Stimulated activated naive CD8-positive, alpha-beta T cell treated with anti-CD3 and anti-CD28 coated beads, Interleukin-15, amount 100 ng/mL, for 72 hours (primary cell): ENCODE measurements at regions not wholly inside any gene's neighbourhood (a gene's known extent, or its start where the extent isn't known, plus 50 kb on each side); places are given as distances from the start of the nearest gene placed in this dataset.
A peak's percentile ranks its signal among the peaks of the same experiment; 100 is the strongest.
"Not testable (repeated sequence)": the region's sequence is repeated elsewhere in the genome, so short reads cannot be mapped to it uniquely, and the experiment has no call there.

Experiments
- ATAC-seq: fragments of 150-1000 bp; cut with Tn5 transposase; 2 replicates; pipeline ENCODE4 v1.10.0; 2021; ENCODE audit warnings: mild to moderate bottlenecking, moderate library complexity
- DNase-seq, 2 donors: peaks; one replicate each; pipeline ENCODE4 v3.0.0; 2021 to 2022
- H3K27ac Mint-ChIP-seq, 2 donors: one replicate each; pipeline ENCODE4 v1.8.0; 2022; ENCODE audit warnings: mild to moderate bottlenecking in 2 of 2, mixed read lengths in 2 of 2, moderate library complexity in 2 of 2
- H3K27me3 Mint-ChIP-seq: one replicate; pipeline ENCODE4 v1.8.0; 2022; ENCODE audit warnings: mixed read lengths
- H3K4me1 Mint-ChIP-seq: one replicate; pipeline ENCODE4 v1.8.0; 2022; ENCODE audit warnings: mild to moderate bottlenecking, mixed read lengths
- H3K4me3 Mint-ChIP-seq, 2 donors: one replicate each; pipeline ENCODE4 v1.8.0; 2022; ENCODE audit warnings: mild to moderate bottlenecking in 2 of 2, mixed read lengths in 2 of 2, moderate library complexity in 1 of 2
- H3K9me3 Mint-ChIP-seq, 2 donors: one replicate each; pipeline ENCODE4 v1.8.0; 2022; ENCODE audit warnings: mixed read lengths in 2 of 2

DNA sequence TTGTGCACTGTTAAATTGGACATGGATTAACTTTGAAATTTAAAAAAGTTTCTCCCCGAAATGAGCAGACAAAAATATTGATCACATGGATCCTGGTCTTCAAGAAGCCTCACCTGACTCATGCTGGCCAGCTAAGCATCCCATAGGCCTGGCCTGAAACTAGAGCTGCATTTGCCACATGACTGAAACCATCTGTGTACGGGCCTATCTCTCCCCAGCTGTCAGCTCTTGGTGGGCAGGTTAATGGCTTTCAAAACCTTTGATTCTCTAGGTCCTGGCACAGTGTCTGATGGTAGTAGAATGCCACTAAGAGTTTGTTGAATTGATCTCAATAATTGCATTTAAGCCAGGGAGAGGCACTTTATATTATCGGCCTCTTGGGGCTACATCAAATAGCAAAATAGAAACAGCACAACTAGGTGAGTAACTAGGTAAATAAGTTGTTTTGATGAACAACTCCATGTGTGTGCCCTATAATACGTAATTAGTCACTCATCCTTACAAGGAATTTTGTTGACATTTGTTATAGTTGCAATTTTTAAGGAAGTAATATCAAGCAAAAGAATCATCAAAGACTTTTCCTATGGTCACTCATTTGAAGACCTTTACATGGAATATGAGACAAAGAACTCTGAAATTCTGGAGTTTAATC, 251.1 kb downstream of the SP3 start:
- Mint-ChIP-seq H3K27me3 (peaks cover 32% of the 10 kb centered on the region), H3K27ac (no peak overlapping the region), H3K9me3 (no peaks in the 10 kb centered on the region), H3K4me1 (no peaks in the 10 kb centered on the region), H3K4me3 (no peak overlapping the region)
- no peak for ATAC-seq
- no peak for DNase-seq

DNA sequence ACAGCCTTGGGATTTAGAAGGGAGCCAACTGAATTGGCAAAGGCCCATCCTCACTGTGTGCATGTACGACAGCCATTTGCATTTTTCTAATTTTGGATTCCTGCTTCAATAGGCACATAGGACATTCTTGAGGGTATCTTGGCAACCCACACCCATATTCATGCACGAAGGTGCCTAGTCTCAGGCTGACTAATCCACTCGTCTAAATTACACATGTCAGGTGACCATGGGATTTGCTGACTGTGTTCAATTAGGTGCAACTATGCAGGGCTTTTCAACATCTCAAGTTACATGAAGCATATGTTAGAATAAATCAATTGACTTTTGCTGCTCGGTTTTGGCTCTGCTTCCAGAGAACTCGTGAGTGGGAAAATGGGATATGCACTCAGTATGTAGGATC, 249.7 kb downstream of the SP3 start:
- DNase-seq, result no peak
- no peaks in the 10 kb centered on the region for H3K4me1 Mint-ChIP-seq
- peaks cover 37% of the 10 kb centered on the region for H3K27me3 Mint-ChIP-seq
- H3K27ac Mint-ChIP-seq, result no peak overlapping the region
- H3K9me3 Mint-ChIP-seq, result no peaks in the 10 kb centered on the region
- no peak overlapping the region for H3K4me3 Mint-ChIP-seq
- no peak for ATAC-seq

DNA sequence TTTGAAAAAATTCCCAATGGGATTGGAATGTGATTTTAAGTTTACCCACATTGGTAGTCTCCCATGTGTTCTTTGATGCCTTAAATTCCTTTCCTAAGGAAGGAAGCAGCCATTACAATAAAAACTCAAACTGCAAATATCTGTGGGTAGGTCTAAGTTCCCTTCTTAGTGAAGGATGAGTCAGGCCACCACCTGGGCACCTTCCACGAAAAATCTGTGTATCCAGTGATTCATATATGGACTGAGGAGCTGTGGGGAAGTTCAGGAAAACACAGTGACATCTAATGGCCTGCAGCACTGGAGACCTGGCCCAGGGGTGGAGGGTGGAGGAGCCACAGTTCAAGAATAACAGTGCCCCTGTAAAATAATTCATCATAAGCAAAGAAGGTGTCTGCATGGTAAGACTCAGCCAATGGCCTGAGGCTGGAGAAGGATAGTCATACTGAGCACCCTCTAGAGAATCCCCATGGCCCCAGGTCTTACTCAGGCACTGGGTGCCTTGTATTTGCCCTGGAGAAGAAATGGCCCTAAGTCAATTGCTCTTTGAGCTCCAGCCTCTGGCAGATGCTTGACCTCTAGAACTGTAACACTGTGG, 248.6 kb downstream of the SP3 start:
- no peak for ATAC-seq
- H3K9me3 Mint-ChIP-seq, result no peaks in the 10 kb centered on the region
- DNase-seq, result no peak
- H3K27ac Mint-ChIP-seq, result no peak overlapping the region
- H3K27me3 Mint-ChIP-seq, result peaks cover 49% of the 10 kb centered on the region
- H3K4me3 Mint-ChIP-seq, result no peak overlapping the region
- no peaks in the 10 kb centered on the region for H3K4me1 Mint-ChIP-seq

DNA sequence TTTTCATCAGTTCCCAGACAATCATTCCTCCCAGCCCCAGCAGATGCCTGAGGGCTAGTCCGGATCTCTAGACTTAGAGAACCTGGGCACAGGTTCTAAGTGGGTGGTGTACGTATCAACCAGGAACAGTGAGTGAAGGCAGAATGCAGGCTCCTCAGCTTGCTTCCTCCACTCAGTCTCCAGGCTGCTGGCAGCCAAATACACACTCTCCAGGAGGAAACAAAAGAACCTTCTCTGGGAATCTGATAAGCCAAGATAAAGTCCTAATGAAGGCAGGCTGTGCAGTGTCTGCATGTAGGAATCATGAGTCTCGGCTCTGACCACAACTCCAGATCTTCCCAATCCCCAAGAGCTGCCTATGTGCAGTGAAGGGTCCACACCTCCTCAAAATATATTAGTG, 245.7 kb downstream of the SP3 start:
- no peak for DNase-seq
- H3K4me1 Mint-ChIP-seq, result no peaks in the 10 kb centered on the region
- peaks cover 66% of the 10 kb centered on the region for H3K27me3 Mint-ChIP-seq

DNA sequence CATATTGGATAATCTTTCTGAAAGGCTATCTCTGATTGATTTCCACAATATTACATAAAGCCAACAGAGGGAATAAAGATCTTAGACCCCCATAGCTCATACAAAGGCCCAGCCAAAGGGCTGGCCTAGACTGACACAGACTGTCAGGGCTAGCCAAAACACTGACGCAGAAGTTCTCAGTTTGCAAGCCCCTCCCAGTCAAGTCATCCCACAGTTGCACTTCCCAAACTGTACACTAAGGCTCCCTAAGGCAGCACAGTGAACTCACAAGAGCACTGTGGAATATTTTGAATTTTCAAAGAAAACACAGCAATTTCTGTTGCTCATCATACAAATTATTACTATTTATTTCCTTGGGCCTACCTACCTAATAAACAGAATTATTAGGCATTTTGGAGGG, 244.9 kb downstream of the SP3 start:
- Mint-ChIP-seq H3K27ac (no peak overlapping the region), H3K27me3 (peaks cover 66% of the 10 kb centered on the region), H3K9me3 (no peaks in the 10 kb centered on the region), H3K4me1 (no peaks in the 10 kb centered on the region), H3K4me3 (no peak overlapping the region)
- no peak for DNase-seq
- ATAC-seq, result no peak

More for the DNA sequence above, 245.7 kb downstream of the SP3 start:
- ATAC-seq, result no peak
- Mint-ChIP-seq H3K9me3 (no peaks in the 10 kb centered on the region), H3K27ac (no peak overlapping the region), H3K4me3 (no peak overlapping the region)

DNA sequence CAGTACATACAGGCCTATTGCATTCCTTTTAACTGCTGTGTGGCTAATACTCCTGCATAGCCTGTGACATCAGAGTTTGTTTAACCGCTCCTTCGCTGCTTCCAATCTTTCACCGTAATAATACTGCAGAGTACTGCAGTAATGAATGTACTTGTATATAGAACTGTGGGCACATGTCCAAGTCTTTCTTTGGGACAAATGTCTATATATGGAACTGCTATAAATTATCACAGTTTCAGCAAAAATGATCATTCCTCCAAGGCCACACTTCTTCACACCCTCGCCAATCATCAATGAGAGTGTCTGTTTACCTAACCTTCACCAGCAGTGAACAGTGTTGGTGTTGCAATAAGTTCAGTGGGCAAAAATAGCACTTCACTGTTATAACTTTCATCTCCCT, 230.4 kb downstream of the SP3 start:
- Mint-ChIP-seq H3K27ac (no peak overlapping the region), H3K4me1 (no peaks in the 10 kb centered on the region), H3K27me3 (no peaks in the 10 kb centered on the region), H3K4me3 (no peak overlapping the region), H3K9me3 (peaks cover 7 to 10% of the 10 kb centered on the region in 2 donors)
- ATAC-seq, result no peak
- DNase-seq, result no peak

DNA sequence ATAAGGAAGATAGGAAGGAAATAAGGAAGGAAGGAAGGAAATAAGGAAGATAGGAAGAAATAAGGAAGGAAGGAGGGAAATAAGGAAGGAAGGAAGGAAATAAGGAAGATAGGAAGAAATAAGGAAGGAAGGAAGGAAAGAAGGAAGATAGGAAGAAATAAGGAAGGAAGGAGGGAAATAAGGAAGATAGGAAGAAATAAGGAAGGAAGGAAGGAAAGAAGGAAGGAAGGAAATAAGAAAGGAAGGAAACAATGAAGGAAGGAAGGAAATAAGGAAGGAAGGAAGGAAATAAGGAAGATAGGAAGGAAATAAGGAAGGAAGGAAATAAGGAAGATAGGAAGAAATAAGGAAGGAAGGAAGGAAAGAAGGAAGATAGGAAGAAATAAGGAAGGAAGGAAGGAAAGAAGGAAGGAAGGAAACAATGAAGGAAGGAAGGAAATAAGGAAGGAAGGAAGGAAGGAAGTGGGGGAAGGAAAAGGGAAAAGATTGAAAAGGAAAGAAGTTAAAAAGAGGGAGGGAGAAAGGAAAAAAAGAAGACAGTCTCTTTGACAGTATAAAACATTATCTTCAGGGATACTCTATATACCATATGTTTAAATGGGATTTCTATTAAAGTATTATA, 227.1 kb downstream of the SP3 start:
- not testable (repeated sequence) for H3K4me1 Mint-ChIP-seq, H3K4me3 Mint-ChIP-seq, ATAC-seq, H3K27ac Mint-ChIP-seq, DNase-seq
- H3K27me3 Mint-ChIP-seq, result peaks cover 17% of the 10 kb centered on the region
- peaks cover 7 to 10% of the 10 kb centered on the region in 2 donors for H3K9me3 Mint-ChIP-seq

DNA sequence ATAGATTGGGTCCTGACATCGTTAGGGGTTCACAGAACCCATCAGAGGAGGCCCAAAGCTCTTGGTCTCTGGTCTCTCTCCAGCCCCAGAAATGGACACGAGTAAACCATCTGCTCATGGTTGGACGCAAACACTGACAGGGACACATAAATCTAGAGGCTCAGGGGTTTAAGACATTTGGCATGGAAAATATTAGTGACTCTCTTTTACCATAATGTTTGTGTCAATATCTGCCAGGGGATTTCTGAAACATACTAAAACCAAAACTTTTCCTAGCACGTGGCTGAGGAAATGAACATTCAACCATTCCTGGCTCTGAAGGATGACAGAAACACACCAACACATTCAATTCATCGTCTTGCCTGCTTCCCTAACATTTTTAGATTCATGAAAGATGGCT, 226.2 kb downstream of the SP3 start:
- ATAC-seq (no peak), DNase-seq (no peak)
- Mint-ChIP-seq H3K27ac (no peak overlapping the region), H3K27me3 (peaks cover 27% of the 10 kb centered on the region), H3K4me1 (no peaks in the 10 kb centered on the region), H3K9me3 (peaks cover 7 to 10% of the 10 kb centered on the region in 2 donors), H3K4me3 (no peak overlapping the region)

DNA sequence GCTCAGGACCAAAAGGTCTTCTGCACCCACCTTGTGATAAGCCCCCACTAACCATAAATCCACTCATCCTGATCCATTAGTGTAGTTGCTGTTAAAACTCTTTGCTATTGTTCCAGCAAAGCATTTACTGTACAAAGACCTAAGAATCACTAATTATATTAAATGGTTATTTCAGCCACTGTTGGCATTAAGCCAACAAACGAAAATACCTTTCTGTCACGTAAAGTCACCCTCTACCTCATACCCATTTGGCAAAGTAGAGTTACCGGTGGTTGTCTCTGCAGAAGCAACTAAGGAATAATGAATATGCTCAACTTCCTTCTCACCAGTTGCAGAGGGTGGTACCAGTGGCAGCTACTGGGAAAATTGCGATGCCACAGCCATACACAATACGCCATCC, 224.5 kb downstream of the SP3 start:
- Mint-ChIP-seq H3K4me1 (no peaks in the 10 kb centered on the region), H3K27ac (no peak overlapping the region), H3K27me3 (peaks cover 40% of the 10 kb centered on the region), H3K9me3 (peaks cover 7 to 10% of the 10 kb centered on the region in 2 donors), H3K4me3 (no peak overlapping the region)
- no peak for DNase-seq
- ATAC-seq, result no peak

DNA sequence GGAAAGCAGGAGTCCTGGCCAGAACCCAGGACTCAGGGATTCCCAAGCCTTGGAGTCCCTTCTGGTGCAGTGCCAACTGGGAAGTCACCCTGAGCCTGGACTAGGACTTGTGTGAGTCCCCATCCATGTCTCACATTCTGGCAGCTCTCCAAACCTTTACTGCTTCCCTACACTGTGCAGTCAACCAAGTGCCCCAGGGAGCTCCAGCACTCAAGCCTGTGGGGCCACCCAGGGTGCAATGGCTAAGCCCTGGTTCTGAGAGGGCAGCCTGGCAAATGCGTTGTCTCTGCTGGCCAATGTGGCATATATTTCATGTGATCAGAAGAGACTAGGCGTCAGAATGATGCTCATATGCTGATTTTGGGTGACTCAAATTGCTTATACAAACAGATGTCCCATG, 223.4 kb downstream of the SP3 start:
- no peak for DNase-seq
- Mint-ChIP-seq H3K27ac (no peak overlapping the region), H3K4me3 (no peak overlapping the region), H3K9me3 (peaks cover 7 to 10% of the 10 kb centered on the region in 2 donors), H3K4me1 (no peaks in the 10 kb centered on the region), H3K27me3 (peaks cover 51% of the 10 kb centered on the region)
- ATAC-seq, result no peak

DNA sequence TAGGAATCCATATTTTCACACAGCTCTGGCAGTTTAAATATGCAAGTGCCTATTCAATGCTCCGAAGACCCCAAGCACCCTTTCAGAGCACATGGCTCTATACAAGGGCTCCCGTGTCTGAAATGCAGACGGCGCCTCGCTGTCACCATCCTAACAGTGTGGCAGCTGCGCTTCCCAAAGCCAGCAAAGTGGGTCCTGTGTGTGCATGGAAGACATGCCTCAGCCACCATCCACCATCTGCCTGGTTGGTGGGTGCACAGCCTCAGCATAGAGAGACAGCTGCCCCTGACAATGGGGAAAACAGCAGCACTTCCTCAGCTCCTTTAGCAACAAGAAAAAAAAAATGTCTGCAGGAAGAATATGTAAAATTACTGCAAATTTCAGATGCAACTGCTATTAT, 218.1 kb downstream of the SP3 start:
- ATAC-seq (no peak), DNase-seq (no peak)
- Mint-ChIP-seq H3K27ac (no peak overlapping the region), H3K4me3 (no peak overlapping the region), H3K4me1 (no peaks in the 10 kb centered on the region), H3K9me3 (no peaks in the 10 kb centered on the region), H3K27me3 (peaks cover 51% of the 10 kb centered on the region)

DNA sequence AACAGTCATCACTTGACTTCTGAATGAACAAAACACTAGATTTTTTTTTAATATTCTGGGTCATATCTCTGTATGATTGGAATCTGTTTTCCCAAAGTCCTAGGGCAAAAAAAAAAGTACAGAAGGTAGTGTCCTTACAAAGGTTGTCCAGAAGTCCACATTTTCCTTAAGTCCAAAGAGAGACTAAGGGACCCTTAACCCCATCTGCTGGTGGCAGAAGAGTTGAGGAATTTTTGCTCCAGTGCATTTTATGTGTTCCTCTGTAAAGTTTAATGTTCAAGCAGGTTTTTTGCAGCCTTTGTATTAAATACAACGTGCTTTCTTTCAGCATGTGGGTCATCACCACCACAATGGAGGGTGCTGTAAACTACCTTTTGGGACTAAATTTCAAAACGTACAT, 215.9 kb downstream of the SP3 start:
- ATAC-seq (no peak), DNase-seq (no peak)
- Mint-ChIP-seq H3K27ac (no peak overlapping the region), H3K4me3 (no peak overlapping the region), H3K4me1 (no peaks in the 10 kb centered on the region), H3K27me3 (peaks cover 30% of the 10 kb centered on the region), H3K9me3 (no peaks in the 10 kb centered on the region)

DNA sequence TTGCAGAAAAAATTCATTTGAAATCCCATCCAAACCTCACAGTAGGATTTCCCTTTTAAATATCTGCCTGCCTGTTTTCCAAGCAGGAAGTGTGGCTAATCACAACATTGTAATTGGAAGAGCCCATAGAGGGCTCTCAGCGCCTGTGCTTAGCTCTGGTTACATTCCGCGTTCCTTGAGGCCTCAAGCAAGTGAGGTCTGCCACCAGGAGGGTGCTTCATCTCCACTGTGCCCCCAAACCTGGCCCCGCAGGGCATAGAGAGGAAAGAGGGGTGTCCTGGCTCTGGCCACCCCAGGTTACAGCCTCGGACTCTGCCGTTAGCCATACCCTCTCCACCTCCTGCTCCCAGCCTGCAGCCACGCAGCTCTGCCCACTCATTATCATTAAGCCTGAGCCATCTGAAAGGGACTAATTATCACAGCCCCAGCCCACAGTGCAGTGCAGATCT, 214.8 kb downstream of the SP3 start:
- Mint-ChIP-seq H3K27me3 (peaks cover 20% of the 10 kb centered on the region), H3K4me3 (no peak overlapping the region), H3K9me3 (no peaks in the 10 kb centered on the region), H3K4me1 (no peaks in the 10 kb centered on the region), H3K27ac (no peak overlapping the region)
- no peak for DNase-seq
- peak; percentile 37 for ATAC-seq

DNA sequence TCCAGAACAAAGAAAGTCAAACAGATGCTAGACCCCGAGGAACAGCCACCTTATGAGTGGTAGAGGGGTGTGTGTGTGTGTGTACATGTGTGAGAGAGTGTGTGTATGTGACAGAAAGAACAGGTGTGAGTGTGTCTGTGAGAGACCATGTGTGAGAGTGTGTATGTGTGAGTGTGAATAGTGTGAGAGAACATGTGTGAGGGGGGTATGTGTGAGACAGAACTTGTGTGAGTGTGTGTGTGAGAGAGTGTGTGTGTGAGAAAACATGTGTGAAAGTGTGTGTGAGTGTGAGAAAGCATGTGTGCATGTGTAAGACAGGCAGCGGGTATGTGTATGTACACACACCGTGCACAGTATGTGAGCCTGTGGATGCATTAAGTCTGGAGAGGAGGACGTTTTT, 214.3 kb downstream of the SP3 start:
- peaks cover 17% of the 10 kb centered on the region for H3K27me3 Mint-ChIP-seq
- no peak overlapping the region for H3K27ac Mint-ChIP-seq
- ATAC-seq (peak; percentile 53), DNase-seq (no peak)
- no peak overlapping the region for H3K4me3 Mint-ChIP-seq
- no peaks in the 10 kb centered on the region for H3K4me1 Mint-ChIP-seq
- H3K9me3 Mint-ChIP-seq, result no peaks in the 10 kb centered on the region

DNA sequence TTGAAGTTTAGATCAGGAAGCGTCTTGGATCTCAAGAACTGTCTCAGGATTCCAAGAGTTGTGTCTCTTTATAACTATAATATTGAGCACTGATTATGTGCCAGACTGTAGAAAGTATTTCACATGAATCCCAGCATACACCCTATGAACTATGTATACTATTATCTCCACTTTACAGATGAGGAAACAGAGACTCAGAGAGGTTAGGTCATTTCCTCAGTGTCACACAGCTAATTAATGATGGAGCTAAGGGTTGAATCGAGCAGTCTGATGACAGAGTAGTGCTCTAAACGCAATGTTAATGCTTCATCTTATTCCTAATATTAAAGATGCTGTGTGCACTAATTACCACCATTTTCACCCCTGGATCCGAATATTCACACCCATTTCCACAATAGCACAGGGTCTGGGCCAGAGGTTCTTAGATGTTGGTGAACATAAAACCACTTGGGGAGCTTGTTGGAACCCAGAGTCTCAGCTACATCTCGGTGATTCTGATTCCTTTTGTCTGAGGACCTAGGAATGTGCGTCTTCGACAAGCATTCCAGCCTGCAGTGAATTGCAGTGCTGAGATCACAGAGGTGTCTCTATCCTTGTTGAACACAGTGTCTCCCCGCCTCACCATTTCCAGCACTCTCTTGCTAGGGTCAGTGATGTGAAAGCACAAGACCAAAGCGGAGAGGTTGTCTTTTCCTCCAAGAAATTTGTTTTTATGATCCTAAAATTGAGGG, 213.8 kb downstream of the SP3 start:
- ATAC-seq, result no peak
- H3K4me3 Mint-ChIP-seq, result no peak overlapping the region
- peaks cover 12% of the 10 kb centered on the region for H3K27me3 Mint-ChIP-seq
- no peak for DNase-seq
- H3K9me3 Mint-ChIP-seq, result no peaks in the 10 kb centered on the region
- H3K27ac Mint-ChIP-seq, result no peak overlapping the region
- no peaks in the 10 kb centered on the region for H3K4me1 Mint-ChIP-seq

DNA sequence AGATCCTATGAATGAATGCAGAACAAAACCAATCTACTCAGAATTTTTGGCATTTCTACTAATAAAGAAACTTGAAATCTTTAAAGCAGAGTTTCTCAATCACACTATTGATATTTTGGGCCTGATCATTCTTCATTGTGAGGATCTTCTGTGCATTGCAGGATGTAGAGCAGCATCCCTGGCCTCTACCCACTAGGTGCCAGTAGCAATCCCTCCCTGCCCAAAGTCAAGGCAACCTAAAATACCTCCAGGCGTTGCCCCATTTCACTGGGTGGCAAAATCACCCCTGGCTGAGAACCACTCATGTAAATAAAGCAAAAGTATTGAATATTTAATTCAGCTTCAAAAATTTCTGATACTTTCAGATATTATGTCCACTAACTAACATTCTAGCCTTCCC, 213.0 kb downstream of the SP3 start:
- H3K4me1 Mint-ChIP-seq, result no peaks in the 10 kb centered on the region
- H3K4me3 Mint-ChIP-seq, result no peak overlapping the region
- H3K9me3 Mint-ChIP-seq, result no peaks in the 10 kb centered on the region
- no peak overlapping the region for H3K27ac Mint-ChIP-seq
- DNase-seq (no peak), ATAC-seq (no peak)
- peaks cover 8% of the 10 kb centered on the region for H3K27me3 Mint-ChIP-seq
